NB4 (cell line): ENCODE measurements at regions not wholly inside any gene's neighbourhood (a gene's known extent, or its start where the extent isn't known, plus 50 kb on each side); places are given as distances from the start of the nearest gene placed in this dataset.

ENCODE experiments used
- DNase-seq: peaks from one replicate; pipeline ENCODE4 v3.0.0; 2010; ENCODE audit warnings: low read depth
- H3K4me3 ChIP-seq: one replicate; pipeline ENCODE4 v1.5.1; 2011; ENCODE audit warnings: mild to moderate bottlenecking, low read depth, low read length, moderate library complexity
- MAX ChIP-seq: IDR thresholded peaks from 2 replicates; pipeline ENCODE4 v1.6.1; 2011; ENCODE audit warnings: low read depth, low read length
- MYC ChIP-seq: IDR thresholded peaks from 2 replicates; pipeline ENCODE4 v1.6.1; 2011; ENCODE audit warnings: low read depth, low read length
- POLR2A ChIP-seq: IDR thresholded peaks from 2 replicates; pipeline ENCODE4 v1.6.1; 2011; ENCODE audit warnings: mild to moderate bottlenecking; ENCODE audit not compliant: insufficient read length; ENCODE audit errors: extremely low read depth
- TF ChIP-seq, protein P1 (sequence below): IDR thresholded peaks from one replicate; pipeline ENCODE4 v1.5.1; 2012; ENCODE audit warnings: low read depth, low read length

DNA sequence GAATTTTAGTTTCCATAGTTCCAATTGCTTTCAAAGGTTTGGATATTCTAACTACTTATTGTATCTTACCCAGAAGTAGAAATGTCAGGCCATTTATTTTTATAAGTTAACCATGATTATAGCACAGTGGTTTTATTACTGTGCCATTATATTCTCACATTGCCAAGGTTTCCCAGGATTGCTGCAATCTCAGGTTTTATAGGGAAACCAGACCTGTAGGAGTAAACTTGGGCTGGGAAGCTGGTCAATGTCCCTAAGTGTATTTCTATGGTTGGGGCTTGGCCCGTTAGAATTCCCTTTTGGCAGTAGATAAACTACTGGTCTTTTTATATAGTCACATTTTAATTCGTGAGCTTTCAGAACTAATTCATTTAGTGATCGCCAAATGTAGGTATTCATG, 396.6 kb upstream of the KCNN2 start:
- H3K4me3 ChIP-seq: no peak overlapping the region
- no peak for DNase-seq
- no peak for TF ChIP-seq MYC
- no peak for TF ChIP-seq POLR2A
- TF ChIP-seq MAX: no peak
- TF ChIP-seq, protein P1, sequence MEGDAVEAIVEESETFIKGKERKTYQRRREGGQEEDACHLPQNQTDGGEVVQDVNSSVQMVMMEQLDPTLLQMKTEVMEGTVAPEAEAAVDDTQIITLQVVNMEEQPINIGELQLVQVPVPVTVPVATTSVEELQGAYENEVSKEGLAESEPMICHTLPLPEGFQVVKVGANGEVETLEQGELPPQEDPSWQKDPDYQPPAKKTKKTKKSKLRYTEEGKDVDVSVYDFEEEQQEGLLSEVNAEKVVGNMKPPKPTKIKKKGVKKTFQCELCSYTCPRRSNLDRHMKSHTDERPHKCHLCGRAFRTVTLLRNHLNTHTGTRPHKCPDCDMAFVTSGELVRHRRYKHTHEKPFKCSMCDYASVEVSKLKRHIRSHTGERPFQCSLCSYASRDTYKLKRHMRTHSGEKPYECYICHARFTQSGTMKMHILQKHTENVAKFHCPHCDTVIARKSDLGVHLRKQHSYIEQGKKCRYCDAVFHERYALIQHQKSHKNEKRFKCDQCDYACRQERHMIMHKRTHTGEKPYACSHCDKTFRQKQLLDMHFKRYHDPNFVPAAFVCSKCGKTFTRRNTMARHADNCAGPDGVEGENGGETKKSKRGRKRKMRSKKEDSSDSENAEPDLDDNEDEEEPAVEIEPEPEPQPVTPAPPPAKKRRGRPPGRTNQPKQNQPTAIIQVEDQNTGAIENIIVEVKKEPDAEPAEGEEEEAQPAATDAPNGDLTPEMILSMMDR: no peak

GRCh38 chr5:113969901-113970300, 392.0 kb upstream of the KCNN2 start:
- no peak overlapping the region for H3K4me3 ChIP-seq
- no peak for DNase-seq
- TF ChIP-seq, protein P1: no peak
- TF ChIP-seq POLR2A (no peak), MYC (no peak), MAX (no peak)

- no peak overlapping the region for H3K4me3 ChIP-seq
- no peak for TF ChIP-seq MAX
- no peak for DNase-seq
These were observed 390.4 kb upstream of the KCNN2 start for GRCh38 chr5:113971454-113971853.

DNA sequence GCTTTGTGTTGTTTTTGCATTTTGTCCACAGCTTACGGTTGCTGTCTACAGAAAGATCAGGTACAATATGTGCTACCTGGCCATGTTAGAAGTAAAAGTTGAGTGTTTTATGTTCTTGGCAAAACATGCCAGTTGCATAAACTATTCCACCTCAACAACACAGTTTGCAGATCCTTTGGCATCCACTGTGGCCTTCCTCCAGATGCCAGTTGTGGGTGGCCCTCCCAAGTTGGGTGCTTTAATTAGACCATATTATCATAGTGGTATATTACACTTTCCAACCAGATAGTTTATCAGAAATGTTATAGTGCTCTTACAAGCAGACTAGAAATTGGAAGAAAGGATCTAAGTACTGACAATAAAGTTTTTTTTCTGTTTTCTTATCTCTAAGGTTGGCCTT, 386.9 kb upstream of the KCNN2 start:
- H3K4me3 ChIP-seq: no peak overlapping the region
- TF ChIP-seq POLR2A: no peak
- no peak for TF ChIP-seq MAX
- TF ChIP-seq, protein P1: no peak
- no peak for TF ChIP-seq MYC
- no peak for DNase-seq

DNA sequence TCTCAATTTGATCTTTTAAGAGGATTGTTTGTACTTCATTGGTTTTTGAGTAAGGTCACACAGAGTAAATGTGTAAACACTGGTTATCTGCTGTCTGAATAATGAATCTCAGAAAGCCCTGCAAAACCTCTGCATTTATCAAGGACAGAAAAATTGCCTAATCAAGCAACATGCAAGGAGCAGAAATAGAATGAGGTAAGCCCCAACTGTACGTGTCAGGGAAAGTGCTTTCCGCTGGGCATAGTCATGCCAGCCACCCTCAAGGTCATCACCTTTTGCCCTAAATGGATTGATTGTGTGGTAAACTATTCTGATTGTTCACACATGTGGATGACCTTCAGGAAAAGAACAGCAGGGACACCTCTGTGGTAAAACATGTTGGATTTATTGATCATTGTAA, 376.9 kb upstream of the KCNN2 start:
- DNase-seq: no peak

GRCh38 chr5:113985505-113985904, 376.4 kb upstream of the KCNN2 start:
- TF ChIP-seq, protein P1: no peak
- TF ChIP-seq MYC (no peak), MAX (no peak), POLR2A (no peak)
- H3K4me3 ChIP-seq: no peak overlapping the region
- DNase-seq: no peak

More for the DNA sequence above, 376.9 kb upstream of the KCNN2 start:
- no peak overlapping the region for H3K4me3 ChIP-seq
- TF ChIP-seq MYC (no peak), POLR2A (no peak), MAX (no peak)
- TF ChIP-seq, protein P1: no peak
